ENCODE measurements at regions not wholly inside any gene's neighbourhood (a gene's known extent, or its start where the extent isn't known, plus 50 kb on each side); places are given as distances from the start of the nearest gene placed in this dataset.

DNA sequence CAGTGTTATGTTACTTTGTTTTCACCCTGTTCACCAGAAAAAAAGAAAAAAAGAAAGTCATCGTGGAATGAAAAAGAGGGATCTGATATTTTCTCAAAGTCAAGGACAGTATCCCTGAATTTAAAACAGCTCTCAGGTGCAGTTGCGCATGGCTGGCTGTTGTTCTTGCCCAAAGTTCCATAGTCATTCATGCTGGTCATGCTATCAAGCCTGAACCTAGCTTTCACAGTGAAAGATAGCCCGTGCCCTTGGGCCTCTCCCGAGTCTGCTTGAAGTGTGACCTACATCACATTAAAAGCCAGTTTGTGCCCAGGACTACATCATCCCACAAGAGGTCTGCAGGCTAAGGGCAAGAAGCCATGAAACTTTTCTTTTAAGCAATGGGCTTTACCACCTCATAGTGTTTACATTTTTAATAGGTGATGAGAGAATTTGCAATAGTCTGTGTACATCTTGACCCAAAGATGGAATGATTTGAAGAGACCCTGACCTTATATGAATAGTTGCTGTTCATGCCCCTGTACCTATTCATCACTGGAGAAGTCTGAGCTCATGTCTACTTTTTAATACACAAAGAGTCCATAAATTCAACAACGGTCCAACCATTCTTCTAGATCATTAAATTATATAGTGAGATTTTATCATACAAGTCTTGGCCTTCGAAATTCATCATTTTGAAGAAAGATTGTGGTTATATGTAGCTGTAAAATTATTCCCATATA, 522.5 kb upstream of the MCTP2 start:
- TF ChIP-seq POLR2AphosphoS5 (IDR thresholded peaks at IDR 0.05; ENCODE audit: low read depth, low read length) (no peak), EZH2phosphoT487 (IDR thresholded peaks at IDR 0.05; ENCODE audit: borderline replicate concordance) (no peak)
